C4-2B (cell line): ENCODE measurements at regions not wholly inside any gene's neighbourhood (a gene's known extent, or its start where the extent isn't known, plus 50 kb on each side); places are given as distances from the start of the nearest gene placed in this dataset.

Experiments
- H3K27ac ChIP-seq: fragments of 450-650 bp; 2 replicates; pipeline ENCODE4 v1.5.1; 2017
- CTCF ChIP-seq: fragments of 450-650 bp; conservative IDR thresholded peaks from 2 replicates; pipeline ENCODE4 v1.5.1; 2017; ENCODE audit warnings: mild to moderate bottlenecking
- ZFX ChIP-seq: fragments of 450-650 bp; IDR thresholded peaks from 2 replicates; pipeline ENCODE4 v1.6.1; 2017

- TF ChIP-seq CTCF (no peak), ZFX (no peak)
- no peak overlapping the region for H3K27ac ChIP-seq
Observed at GRCh38 chr16:14373896-14374295, 256.2 kb downstream of the PARN start.

GRCh38 chr16:14373406-14373805 is 256.7 kb downstream of the PARN start:
- no peak overlapping the region for H3K27ac ChIP-seq
- TF ChIP-seq CTCF (no peak), ZFX (no peak)

- peak overlapping the region; percentile 5; the same call in 1 of the 2 replicates for H3K27ac ChIP-seq
- TF ChIP-seq ZFX (no peak), CTCF (no peak)
Observed at GRCh38 chr16:14372471-14372870, 257.6 kb downstream of the PARN start.

- H3K27ac ChIP-seq = peak overlapping the region; percentile 5; the same call in 1 of the 2 replicates
- no peak for TF ChIP-seq ZFX
- no peak for TF ChIP-seq CTCF
Observed at GRCh38 chr16:14371778-14372431, 258.2 kb downstream of the PARN start.

GRCh38 chr16:14370736-14371234 is 259.3 kb downstream of the PARN start:
- no peak overlapping the region for H3K27ac ChIP-seq

GRCh38 chr16:14369734-14370598 is 260.1 kb downstream of the PARN start:
- H3K27ac ChIP-seq = no peak overlapping the region
- TF ChIP-seq CTCF (no peak), ZFX (no peak)

More at GRCh38 chr16:14370736-14371234, 259.3 kb downstream of the PARN start:
- TF ChIP-seq CTCF = no peak
- no peak for TF ChIP-seq ZFX

GRCh38 chr16:14368399-14368798 is 261.7 kb downstream of the PARN start:
- no peak overlapping the region for H3K27ac ChIP-seq
- TF ChIP-seq CTCF = no peak
- TF ChIP-seq ZFX = no peak
